K562 (cell line): ENCODE measurements at regions not wholly inside any gene's neighbourhood (a gene's known extent, or its start where the extent isn't known, plus 50 kb on each side); places are given as distances from the start of the nearest gene placed in this dataset.

ENCODE experiments used
- ATAC-seq: fragments of 200-7000 bp; cut with Tn5 transposase; 3 replicates; pipeline ENCODE4 v1.9.1; 2020; ENCODE audit warnings: moderate library complexity
- BruUV-seq: library from RNA; stranded (reverse); fragments of 400-500 nt; replicated peaks from 2 replicates; lab custom pipeline; 2021; lab: Mats Ljungman, UMichigan
- CTCF ChIA-PET: fragments of 300-600 bp; formaldehyde crosslinking; extraction: SDS; loops from one replicate; lab custom pipeline; 2021; ENCODE audit warnings: low intra/inter-chr PET ratio; lab: Yijun Ruan, JAX
- POLR2A ChIA-PET: fragments of 300-600, 350-650 bp; sonication (Branson Sonifier 250); formaldehyde crosslinking; extraction: SDS; loops from one replicate; lab custom pipeline; 2021; ENCODE audit warnings: antibody characterized with exemption, inconsistent platforms; lab: Yijun Ruan, JAX
- DNase-seq, 4 experiments: peaks; one replicate each; pipeline versions ENCODE4 v3.0.0 to v3.0.0-alpha.2; 2011 to 2018; ENCODE audit warnings: low spot score in 3 of 4, mixed read lengths in 3 of 4; ENCODE audit errors: extremely low read depth in 1 of 4
- FAIRE-seq: peaks from 2 replicates; lab custom pipeline; 2011; peaks lifted over from hg19 to GRCh38; lab: Jason Lieb, UNC
- H2AFZ ChIP-seq: 2 replicates; pipeline ENCODE4 v1.6.0; 2011; ENCODE audit warnings: low read depth, low read length, control low read depth, inconsistent platforms
- H3K27ac ChIP-seq: fragments of 200-600 bp; 3 replicates; pipeline ENCODE4 v1.8.0; 2011; ENCODE audit warnings: low read depth, mild to moderate bottlenecking, control low read depth, inconsistent platforms, low read length, moderate library complexity, mixed read lengths; ENCODE audit errors: extremely low read depth
- H3K27me3 ChIP-seq, 2 experiments: fragments of 300-600 bp in 1 of 2; 2 replicates in 1 of 2; 3 replicates in 1 of 2; pipeline versions ENCODE4 v1.6.0 to v1.8.0; 2011; ENCODE audit warnings: inconsistent platforms in 2 of 2, low read length in 2 of 2, mild to moderate bottlenecking in 1 of 2, mixed read lengths in 1 of 2, moderate library complexity in 1 of 2; ENCODE audit not compliant: control insufficient read depth in 2 of 2, insufficient read depth in 2 of 2
- H3K36me3 ChIP-seq: fragments of 300-600 bp; 3 replicates; pipeline ENCODE4 v1.8.0; 2011; ENCODE audit warnings: mild to moderate bottlenecking, low read length, inconsistent platforms; ENCODE audit not compliant: control insufficient read depth, insufficient read depth
- H3K4me1 ChIP-seq, 2 experiments: fragments of 200-600 bp in 1 of 2; replicated peaks in 1 of 2; 2 replicates in 1 of 2; 3 replicates in 1 of 2; pipeline versions ENCODE4 v1.5.1 to v1.8.0; 2011; ENCODE audit warnings: inconsistent platforms in 2 of 2, low read length in 2 of 2, mild to moderate bottlenecking in 1 of 2, mixed read lengths in 1 of 2, moderate library complexity in 1 of 2; ENCODE audit not compliant: control insufficient read depth in 2 of 2, insufficient read depth in 2 of 2
- H3K4me2 ChIP-seq: 2 replicates; pipeline ENCODE4 v1.6.1; 2011; ENCODE audit warnings: low read length, control low read depth, inconsistent platforms, mixed read lengths; ENCODE audit not compliant: insufficient read depth
- H3K4me3 ChIP-seq: fragments of 200-600 bp; sonication (generic), shearing (Covaris generic); 2 replicates; pipeline ENCODE4 v1.5.1; 2016; ENCODE audit warnings: control low read depth, inconsistent platforms
- H3K79me2 ChIP-seq: fragments of 200-600 bp; 3 replicates; pipeline ENCODE4 v1.8.0; 2011; ENCODE audit warnings: low read length, inconsistent platforms; ENCODE audit not compliant: control insufficient read depth, insufficient read depth
- H3K9ac ChIP-seq, 2 experiments: 2 replicates each; pipeline versions ENCODE4 v1.6.0 to v1.6.1; 2011; ENCODE audit warnings: low read depth in 2 of 2, low read length in 2 of 2, control low read depth in 1 of 2, inconsistent platforms in 1 of 2, mild to moderate bottlenecking in 1 of 2, mixed read lengths in 1 of 2; ENCODE audit not compliant: insufficient read depth in 1 of 2
- H3K9me1 ChIP-seq: one replicate; pipeline ENCODE4 v1.6.0; 2011; ENCODE audit warnings: inconsistent platforms, mild to moderate bottlenecking, low read length, moderate library complexity; ENCODE audit not compliant: control insufficient read depth, insufficient read depth
- H3K9me3 ChIP-seq: replicated peaks from 2 replicates; pipeline ENCODE4 v1.5.1; 2011; ENCODE audit warnings: low read depth, low read length, inconsistent platforms; ENCODE audit not compliant: control insufficient read depth, insufficient read depth
- H4K20me1 ChIP-seq: replicated peaks from 2 replicates; pipeline ENCODE4 v1.6.1; 2011; ENCODE audit warnings: low read length, inconsistent platforms, mixed read lengths; ENCODE audit not compliant: control insufficient read depth, insufficient read depth
- PHF21A ChIP-seq: fragments of 450-650 bp; IDR thresholded peaks from 2 replicates; pipeline ENCODE4 v1.6.1; 2017; ENCODE audit warnings: low read depth, borderline replicate concordance
- U2AF1 ChIP-seq: fragments of 200-400 bp; formaldehyde crosslinking; optimal IDR thresholded peaks from 2 replicates; pipeline ENCODE3; 2017; ENCODE audit warnings: mild to moderate bottlenecking, low read depth, low read length, moderate library complexity
- WGBS: fragments of 100-300 bp; shearing (Covaris generic); methylation state at CpG from one replicate; pipeline ENCODE4 v1.1.6; 2016; ENCODE audit warnings: low coverage, mixed read lengths; ENCODE audit not compliant: insufficient coverage; ENCODE audit errors: missing lambda C conversion rate; 5-methylcytosine and 5-hydroxymethylcytosine counted together
- in situ Hi-C: fragments of 300-500 bp; cut with MboI; formaldehyde crosslinking; loops from 4 replicates; pipeline ENCODE4 v1.15.0; 2018; ENCODE audit warnings: inconsistent platforms, mixed read lengths
- intact Hi-C: fragments of 100-400 bp; cut with micrococcal nuclease; formaldehyde crosslinking; loops from 2 replicates; pipeline ENCODE4 v1.14.2; 2022
- TF ChIP-seq, protein P1 (sequence below): sonication (generic); formaldehyde crosslinking; IDR thresholded peaks from 2 replicates; pipeline ENCODE4 v1.8.0; 2022; ENCODE audit warnings: mild to moderate bottlenecking, missing genetic modification reagents

- H3K79me2 ChIP-seq = no peaks in the 10 kb centered on the region
- FAIRE-seq (no peak), DNase-seq (no peak), ATAC-seq (no peak)
- no peak overlapping the region for H3K4me3 ChIP-seq
- in situ Hi-C loops = no loop called here
- TF ChIP-seq PHF21A (no peak), U2AF1 (no peak)
- TF ChIP-seq, protein P1, sequence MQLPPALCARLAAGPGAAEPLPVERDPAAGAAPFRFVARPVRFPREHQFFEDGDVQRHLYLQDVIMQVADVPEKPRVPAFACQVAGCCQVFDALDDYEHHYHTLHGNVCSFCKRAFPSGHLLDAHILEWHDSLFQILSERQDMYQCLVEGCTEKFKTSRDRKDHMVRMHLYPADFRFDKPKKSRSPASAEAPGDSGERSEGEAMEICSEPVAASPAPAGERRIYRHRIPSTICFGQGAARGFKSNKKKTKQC (CRISPR knock-in tag) = no peak
- no TSS peak for BruUV-seq
- H3K9me3 ChIP-seq = no peaks in the 10 kb centered on the region
- no peaks in the 10 kb centered on the region for H3K36me3 ChIP-seq
- peaks cover 1 to 5% of the 10 kb centered on the region in 2 experiments; a peak in 3 of 5 replicates for H3K4me1 ChIP-seq
- H2AFZ ChIP-seq = no peak overlapping the region
- ChIA-PET POLR2A (no interaction called here), CTCF (no interaction called here)
- no peak overlapping the region for H3K27ac ChIP-seq
- intact Hi-C loops = loop anchor here (5.0 kb wide), 1 partner anchor 354 kb away; no protein-coding TSS in a partner anchor
- no peaks in the 10 kb centered on the region for H4K20me1 ChIP-seq
- peaks cover 15 to 35% of the 10 kb centered on the region in 2 experiments for H3K27me3 ChIP-seq
- H3K9ac ChIP-seq = no peak overlapping the region
- no peak overlapping the region for H3K4me2 ChIP-seq
- no peaks in the 10 kb centered on the region for H3K9me1 ChIP-seq
- WGBS = under 1% methylated on average over 10 of the region's 10 CpGs
These were observed 68.0 kb upstream of the AKT3 start for GRCh38 chr1:243917863-243918565.
